Mucosa of rectum (tissue), 2 donors: ENCODE measurements at regions not wholly inside any gene's neighbourhood (a gene's known extent, or its start where the extent isn't known, plus 50 kb on each side); places are given as distances from the start of the nearest gene placed in this dataset.

ENCODE experiments used
- H3K27ac ChIP-seq, 2 donors: one replicate each; pipeline ENCODE4 v1.7.0; 2013; ENCODE audit warnings: inconsistent platforms in 2 of 2, low read depth in 2 of 2, low read length in 2 of 2
- H3K27me3 ChIP-seq, 2 donors: one replicate each; pipeline ENCODE4 v1.7.0; 2013; ENCODE audit warnings: low read length in 2 of 2; ENCODE audit not compliant: control insufficient read depth in 2 of 2, insufficient read depth in 2 of 2
- H3K36me3 ChIP-seq, 2 donors: one replicate each; pipeline ENCODE4 v1.7.0; 2013; ENCODE audit warnings: low read length in 2 of 2; ENCODE audit not compliant: control insufficient read depth in 2 of 2, insufficient read depth in 2 of 2
- H3K4me1 ChIP-seq, 2 donors: one replicate each; pipeline ENCODE4 v1.7.0; 2013; ENCODE audit warnings: low read length in 2 of 2, mild to moderate bottlenecking in 1 of 2; ENCODE audit not compliant: control insufficient read depth in 2 of 2, insufficient read depth in 2 of 2
- H3K4me3 ChIP-seq, 2 donors: one replicate each; pipeline ENCODE4 v1.7.0; 2013; ENCODE audit warnings: low read length in 2 of 2
- H3K9ac ChIP-seq, 2 donors: one replicate each; pipeline ENCODE4 v1.7.0; 2013; ENCODE audit warnings: low read length in 2 of 2, low read depth in 1 of 2, mild to moderate bottlenecking in 1 of 2
- H3K9me3 ChIP-seq, 2 donors: one replicate each; pipeline ENCODE4 v1.7.0; 2013; ENCODE audit warnings: low read length in 2 of 2; ENCODE audit not compliant: control insufficient read depth in 2 of 2
- donor health status: healthy.
- donor health status: Normal muscosa, but diverticular disease.

DNA sequence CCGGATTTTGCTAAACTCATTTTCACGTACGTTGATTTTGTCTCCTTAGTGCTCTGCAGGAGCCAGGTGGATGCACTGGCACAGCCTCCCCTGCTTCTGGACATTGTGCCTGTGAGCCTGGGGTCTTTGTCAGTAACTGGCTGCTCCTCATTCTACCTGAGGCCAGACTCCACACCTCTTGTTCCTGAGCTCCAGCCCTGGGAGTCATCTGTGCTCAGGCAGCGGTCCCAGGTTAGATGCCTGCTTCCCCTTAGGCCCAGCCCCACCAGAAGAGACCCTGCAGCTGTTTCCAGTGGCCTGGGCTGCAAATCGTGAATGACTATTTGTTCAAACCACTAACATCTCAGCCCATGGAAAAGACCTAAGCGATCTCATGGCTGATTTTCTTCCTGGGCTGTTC, 129.1 kb downstream of the ERMARD start:
- Histone ChIP-seq H3K36me3 (no peaks in the 10 kb centered on the region), H3K27ac (no peak overlapping the region), H3K27me3 (peaks cover 0 to 5% of the 10 kb centered on the region in 2 donors), H3K4me3 (no peak overlapping the region), H3K4me1 (no peaks in the 10 kb centered on the region), H3K9me3 (no peaks in the 10 kb centered on the region), H3K9ac (no peak overlapping the region)

DNA sequence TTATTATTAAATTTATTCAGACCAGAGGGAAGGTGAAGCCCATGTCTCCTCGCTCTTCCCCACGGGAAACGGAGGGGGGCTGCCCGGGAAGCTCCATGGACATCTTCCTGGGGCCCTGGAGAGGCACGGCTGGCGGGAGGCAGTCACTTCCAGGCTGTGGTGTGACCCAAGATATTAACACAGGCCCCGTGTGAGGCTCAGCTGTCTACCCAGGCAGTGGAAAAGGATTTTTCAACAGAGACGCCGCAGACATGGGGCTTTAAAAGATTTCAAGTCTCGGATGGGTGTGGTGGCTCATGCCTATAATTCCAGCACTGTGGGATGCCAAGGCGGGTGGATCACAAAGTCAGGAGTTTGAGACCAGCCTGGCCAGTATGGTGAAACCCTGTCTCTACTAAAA, 117.9 kb downstream of the ERMARD start:
- no peaks in the 10 kb centered on the region for H3K9me3 ChIP-seq
- no peak overlapping the region for H3K27ac ChIP-seq
- H3K9ac ChIP-seq: no peak overlapping the region
- H3K4me1 ChIP-seq: no peaks in the 10 kb centered on the region
- H3K4me3 ChIP-seq: no peak overlapping the region
- no peaks in the 10 kb centered on the region for H3K27me3 ChIP-seq
- H3K36me3 ChIP-seq: no peaks in the 10 kb centered on the region

DNA sequence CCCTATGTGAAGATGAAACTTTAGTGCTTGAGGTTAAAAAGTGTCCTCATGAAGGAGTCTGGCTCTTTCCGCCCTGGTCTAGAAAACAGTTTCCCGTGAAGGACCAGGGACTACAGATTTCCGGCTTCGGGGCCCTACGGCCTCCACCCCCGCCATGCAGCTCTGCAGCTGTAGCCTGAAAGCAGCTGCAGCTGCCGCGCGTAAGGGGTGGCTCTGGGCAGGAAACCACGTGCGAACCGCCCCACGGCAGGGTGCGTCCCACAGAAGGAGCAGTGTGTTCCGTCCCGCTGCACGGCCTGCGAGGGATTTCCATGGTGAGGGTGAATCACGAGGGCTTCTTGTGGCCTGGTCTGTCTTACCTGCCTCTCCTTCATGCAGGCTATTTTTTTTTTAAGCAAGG, 117.0 kb downstream of the ERMARD start:
- Histone ChIP-seq H3K27me3 (no peaks in the 10 kb centered on the region), H3K27ac (peak overlapping the region in 1 of 2 donors; percentile 39), H3K36me3 (no peaks in the 10 kb centered on the region), H3K9me3 (no peaks in the 10 kb centered on the region), H3K9ac (no peak overlapping the region), H3K4me1 (no peaks in the 10 kb centered on the region), H3K4me3 (no peak overlapping the region)

DNA sequence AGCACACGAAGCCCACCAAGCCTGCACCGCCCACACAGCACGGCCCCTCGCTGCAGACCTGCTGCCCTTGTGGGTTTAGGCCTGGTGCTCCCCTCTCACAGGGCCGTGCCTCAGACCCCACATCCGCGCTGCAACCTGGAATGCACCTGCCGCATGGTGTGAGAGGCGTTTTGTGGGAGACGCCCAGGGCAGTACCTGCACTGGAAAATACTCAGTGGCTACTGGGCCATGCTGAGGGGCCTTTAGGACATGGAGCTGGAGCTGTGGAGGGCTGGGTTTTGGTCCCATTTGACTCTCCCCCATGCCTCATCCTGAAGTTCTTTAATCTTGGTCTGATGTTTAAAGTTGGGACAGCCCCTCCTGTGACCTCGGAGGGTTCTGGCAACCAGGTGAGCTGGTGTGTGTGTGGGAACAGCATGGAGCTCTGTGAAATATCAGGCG, 116.3 kb downstream of the ERMARD start:
- H3K9me3 ChIP-seq: no peaks in the 10 kb centered on the region
- no peak overlapping the region for H3K9ac ChIP-seq
- H3K4me3 ChIP-seq: no peak overlapping the region
- no peak overlapping the region for H3K27ac ChIP-seq
- H3K36me3 ChIP-seq: no peaks in the 10 kb centered on the region
- H3K27me3 ChIP-seq: no peaks in the 10 kb centered on the region
- H3K4me1 ChIP-seq: no peaks in the 10 kb centered on the region

DNA sequence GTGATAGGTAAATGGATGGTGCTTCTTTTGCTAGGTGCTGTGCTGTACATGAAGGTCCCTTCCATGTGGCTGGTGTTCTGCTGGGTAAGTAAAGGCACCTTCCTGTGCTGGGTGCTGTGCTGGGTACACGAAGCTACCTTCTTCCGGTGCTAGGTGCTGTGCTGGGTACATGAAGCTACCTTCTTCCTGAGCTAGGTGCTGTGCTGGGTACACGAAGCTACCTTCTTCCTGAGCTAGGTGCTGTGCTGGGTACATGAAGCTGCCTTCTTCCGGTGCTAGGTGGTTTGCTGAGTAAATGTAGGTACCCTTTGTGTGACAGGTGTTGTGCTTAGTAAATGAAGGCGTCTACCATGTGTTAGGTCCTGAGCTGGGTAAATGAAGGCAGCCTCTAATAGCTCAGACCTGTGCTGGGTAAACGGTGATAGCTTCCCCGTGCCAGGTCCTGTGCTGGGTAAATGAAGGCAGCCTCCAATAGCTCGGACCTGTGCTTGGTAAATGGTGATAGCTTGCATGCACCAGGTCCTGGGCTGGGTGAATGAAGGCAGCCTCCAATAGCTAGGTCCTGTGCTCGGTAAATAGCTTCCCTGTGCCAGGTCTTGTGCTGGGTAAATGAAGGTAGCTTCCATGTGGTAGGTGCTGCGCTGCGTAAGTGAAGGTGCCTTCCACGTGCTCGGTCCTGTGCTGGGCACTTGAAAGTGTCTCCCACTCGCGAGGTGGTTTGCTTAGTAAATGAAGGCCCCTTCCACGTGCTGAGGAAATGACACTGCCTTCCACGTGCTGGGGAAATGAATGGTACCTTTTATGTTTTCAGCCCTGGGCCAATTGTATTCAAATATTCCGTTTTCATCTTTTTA, 115.5 kb downstream of the ERMARD start:
- Histone ChIP-seq H3K4me3 (no peak overlapping the region), H3K36me3 (no peaks in the 10 kb centered on the region), H3K27me3 (no peaks in the 10 kb centered on the region), H3K9ac (no peak overlapping the region), H3K27ac (no peak overlapping the region), H3K9me3 (no peaks in the 10 kb centered on the region), H3K4me1 (no peaks in the 10 kb centered on the region)

DNA sequence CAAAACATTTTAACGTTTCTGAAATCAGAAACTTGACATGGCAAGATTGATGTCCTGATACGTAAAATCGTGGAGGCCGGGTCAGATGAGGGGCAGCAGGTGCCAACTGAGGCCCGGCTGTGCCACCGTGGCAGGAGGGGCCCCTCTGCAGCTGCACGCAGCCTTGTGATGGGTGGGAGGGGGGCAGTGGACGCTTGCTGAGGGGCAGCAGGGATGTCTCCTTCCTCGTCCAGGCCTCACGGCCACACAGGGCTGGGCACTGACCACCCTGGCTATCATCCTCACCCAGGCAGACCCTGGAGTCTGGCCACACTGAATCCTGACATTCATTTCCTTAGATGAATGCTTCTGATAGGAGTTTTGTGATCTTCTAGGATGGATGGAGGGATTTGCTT, 114.7 kb downstream of the ERMARD start:
- no peaks in the 10 kb centered on the region for H3K27me3 ChIP-seq
- no peak overlapping the region for H3K9ac ChIP-seq

DNA sequence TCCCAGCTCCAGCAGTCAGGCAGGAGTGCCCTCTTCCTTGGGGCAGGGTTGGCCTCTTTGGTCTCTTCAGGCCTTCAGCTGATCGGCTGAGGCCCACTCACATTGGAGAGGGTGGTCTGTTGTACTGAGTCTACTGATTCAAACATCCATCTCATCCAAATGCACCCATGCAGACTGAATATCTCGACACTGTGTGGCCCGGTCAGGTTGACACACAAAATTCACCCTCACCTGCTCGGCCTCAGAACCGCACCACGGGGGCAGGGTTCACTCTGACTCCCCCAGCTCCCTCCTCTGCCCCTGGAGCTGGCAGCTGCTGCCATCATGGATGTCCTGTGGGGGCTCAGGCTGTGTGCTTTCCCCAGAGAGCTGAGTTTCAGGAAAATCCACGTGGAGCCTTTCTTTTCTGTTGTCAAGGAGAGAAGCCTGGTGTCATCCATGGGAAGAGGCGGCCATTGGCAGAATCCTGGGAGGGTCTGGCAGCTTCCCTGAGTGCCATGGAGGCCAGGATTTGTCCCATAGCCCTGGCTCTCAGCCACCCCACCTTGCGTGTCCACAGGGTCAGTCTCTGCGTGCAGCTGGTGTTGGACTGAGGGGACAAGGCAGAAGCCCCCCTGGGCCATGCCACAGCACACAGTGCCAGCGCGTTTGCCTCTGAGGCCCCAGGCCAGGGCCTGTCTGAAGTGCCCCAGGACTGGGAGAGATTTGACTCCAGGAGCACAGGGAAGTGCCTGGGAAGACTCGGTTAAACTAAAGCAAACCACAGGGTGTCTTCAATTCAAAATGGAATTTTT, 114.1 kb downstream of the ERMARD start:
- Histone ChIP-seq H3K9me3 (no peaks in the 10 kb centered on the region), H3K27ac (no peak overlapping the region), H3K4me1 (no peaks in the 10 kb centered on the region), H3K4me3 (no peak overlapping the region), H3K9ac (no peak overlapping the region), H3K27me3 (no peaks in the 10 kb centered on the region), H3K36me3 (no peaks in the 10 kb centered on the region)

More for the DNA sequence above, 114.7 kb downstream of the ERMARD start:
- Histone ChIP-seq H3K9me3 (no peaks in the 10 kb centered on the region), H3K4me3 (no peak overlapping the region), H3K4me1 (no peaks in the 10 kb centered on the region), H3K36me3 (no peaks in the 10 kb centered on the region), H3K27ac (no peak overlapping the region)

DNA sequence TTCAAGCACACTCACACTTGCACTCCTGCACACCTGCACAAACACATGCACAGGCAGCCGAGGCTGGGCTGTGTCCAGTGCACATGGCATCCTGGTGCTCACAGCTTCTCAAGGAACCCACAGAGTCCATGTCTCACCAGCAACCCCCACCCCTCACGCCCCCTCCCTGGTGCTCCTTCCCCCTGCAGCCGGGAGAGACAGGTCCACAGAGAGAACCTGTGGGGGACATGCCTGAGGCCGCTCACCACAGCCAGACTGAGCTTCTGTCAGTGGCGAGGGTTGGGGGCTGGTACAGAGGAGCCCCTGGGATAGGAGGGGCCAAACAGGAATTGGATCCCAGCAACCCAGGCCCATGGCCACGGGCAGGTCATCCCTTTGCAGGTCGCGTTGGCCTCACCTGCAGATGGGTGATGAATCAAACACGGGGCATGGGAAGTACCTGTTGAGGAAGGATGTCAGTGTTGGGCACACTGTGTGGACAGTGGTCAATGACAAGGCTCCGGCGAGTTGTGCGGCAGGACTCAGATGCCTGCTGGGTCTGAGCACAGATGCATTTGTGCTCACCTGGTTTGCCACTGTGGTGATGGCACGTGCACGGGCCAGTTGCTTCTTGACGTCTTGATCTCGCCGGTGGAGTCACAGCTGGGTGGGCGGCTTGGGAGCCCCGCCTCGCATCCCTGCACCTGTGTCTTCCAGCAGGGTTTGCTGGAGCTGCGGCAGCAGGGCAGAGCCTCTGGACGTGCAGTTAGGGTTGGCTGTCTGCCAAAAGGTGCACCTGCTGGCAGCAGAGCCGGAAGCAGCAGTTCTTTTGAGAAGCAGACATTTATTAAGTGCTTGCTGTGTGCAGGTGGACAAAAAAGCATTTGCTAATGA, 113.0 kb downstream of the ERMARD start:
- Histone ChIP-seq H3K4me3 (no peak overlapping the region), H3K27ac (no peak overlapping the region)

DNA sequence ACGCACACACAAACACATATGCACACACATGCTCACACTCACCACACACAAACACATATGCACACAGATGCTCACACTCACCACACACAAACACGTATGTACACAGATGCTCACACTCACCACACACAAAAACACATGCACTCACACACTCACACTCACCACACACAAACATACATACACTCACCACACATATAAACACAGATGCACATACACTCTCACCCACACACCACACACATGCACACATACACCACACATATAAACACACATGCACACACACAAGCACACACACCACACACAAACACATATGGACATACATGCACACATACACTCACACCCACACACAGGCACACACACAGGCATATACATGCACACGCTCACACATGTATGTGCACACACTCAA, 112.3 kb downstream of the ERMARD start:
- Histone ChIP-seq H3K36me3 (no peaks in the 10 kb centered on the region), H3K4me3 (no peak overlapping the region), H3K9me3 (no peaks in the 10 kb centered on the region), H3K4me1 (no peaks in the 10 kb centered on the region), H3K27ac (no peak overlapping the region), H3K27me3 (no peaks in the 10 kb centered on the region), H3K9ac (no peak overlapping the region)

More for the DNA sequence above, 113.0 kb downstream of the ERMARD start:
- Histone ChIP-seq H3K9me3 (no peaks in the 10 kb centered on the region), H3K27me3 (no peaks in the 10 kb centered on the region), H3K36me3 (no peaks in the 10 kb centered on the region), H3K4me1 (no peaks in the 10 kb centered on the region), H3K9ac (no peak overlapping the region)
